HG03457 (cell line): ENCODE measurements at regions not wholly inside any gene's neighbourhood (a gene's known extent, or its start where the extent isn't known, plus 50 kb on each side); places are given as distances from the start of the nearest gene placed in this dataset.

Experiments used
- ATAC-seq: cut with Tn5 transposase; IDR thresholded peaks from one replicate; pipeline ENCODE4 v1.9.1; 2021; ENCODE audit warnings: moderate number of reproducible peaks; ENCODE audit not compliant: unreplicated experiment

GRCh38 chr6:170232186-170233002, 58.5 kb downstream of the DLL1 start:
- ATAC-seq: no peak

GRCh38 chr6:170231293-170232185, 59.3 kb downstream of the DLL1 start:
- ATAC-seq: no peak

- ATAC-seq: no peak
Measured at GRCh38 chr6:170230520-170231292, 60.2 kb downstream of the DLL1 start.

GRCh38 chr6:170229851-170230519, 60.9 kb downstream of the DLL1 start:
- no peak for ATAC-seq

GRCh38 chr6:170229396-170229795, 61.5 kb downstream of the DLL1 start:
- ATAC-seq: no peak

- no peak for ATAC-seq
Measured at GRCh38 chr6:170228946-170229310, 62.0 kb downstream of the DLL1 start.

GRCh38 chr6:170227996-170228945, 62.6 kb downstream of the DLL1 start:
- ATAC-seq: no peak

GRCh38 chr6:170227521-170227983, 63.3 kb downstream of the DLL1 start:
- ATAC-seq: no peak

GRCh38 chr6:170226647-170227046, 64.2 kb downstream of the DLL1 start:
- no peak for ATAC-seq

- no peak for ATAC-seq
Measured at GRCh38 chr6:170225852-170226417, 64.9 kb downstream of the DLL1 start.

- no peak for ATAC-seq
Measured at GRCh38 chr6:170224694-170225660, 65.9 kb downstream of the DLL1 start.

GRCh38 chr6:170223718-170224693, 66.9 kb downstream of the DLL1 start:
- ATAC-seq: no peak

GRCh38 chr6:170222498-170223471, 68.1 kb downstream of the DLL1 start:
- ATAC-seq: no peak

- ATAC-seq: no peak
Measured at GRCh38 chr6:170221753-170222400, 69.0 kb downstream of the DLL1 start.
